Brain microvascular endothelial cell (primary cell): ENCODE measurements at regions not wholly inside any gene's neighbourhood (a gene's known extent, or its start where the extent isn't known, plus 50 kb on each side); places are given as distances from the start of the nearest gene placed in this dataset.
A peak's percentile ranks its signal among the peaks of the same experiment; 100 is the strongest.

Experiments used
- DNase-seq: peaks from one replicate; pipeline ENCODE4 v3.0.0-alpha.2; 2020
- H3K27ac ChIP-seq: fragments of 250-450 bp; sonication (Bioruptor Pico); 2 replicates; pipeline ENCODE4 v1.5.1; 2020; ENCODE audit warnings: mild to moderate bottlenecking, moderate library complexity
- H3K27me3 ChIP-seq: fragments of 250-450 bp; sonication (Bioruptor Pico); replicated peaks from 2 replicates; pipeline ENCODE4 v1.5.1; 2020; ENCODE audit warnings: mild to moderate bottlenecking
- H3K36me3 ChIP-seq: fragments of 250-450 bp; sonication (Bioruptor Pico); replicated peaks from 2 replicates; pipeline ENCODE4 v1.5.1; 2020; ENCODE audit warnings: mild to moderate bottlenecking
- H3K4me3 ChIP-seq: 2 replicates; pipeline ENCODE4 v1.5.1; 2011; ENCODE audit warnings: low read depth, mild to moderate bottlenecking, control low read depth, low read length, moderate library complexity
- CTCF ChIP-seq: IDR thresholded peaks from 2 replicates; pipeline ENCODE4 v1.5.1; 2011; ENCODE audit warnings: low read depth, mild to moderate bottlenecking, moderate library complexity, low read length, control low read depth, inconsistent platforms; ENCODE audit errors: missing control alignments
- in situ Hi-C: cut with HindIII; loops from 2 replicates; pipeline ENCODE4 v1.10.0; 2017; ENCODE audit warnings: low sequenced_read_pairs, low pct_ligation_motif_present

- no peak for DNase-seq
These were observed 102.8 kb upstream of the NOCT start for GRCh38 chr4:138912704-138913340.

GRCh38 chr4:138911909-138912703 lies 103.5 kb upstream of the NOCT start:
- no peak for DNase-seq
- Histone ChIP-seq H3K27me3 (no peaks in the 10 kb centered on the region), H3K27ac (no peak overlapping the region), H3K4me3 (no peak overlapping the region), H3K36me3 (no peaks in the 10 kb centered on the region)
- in situ Hi-C loops = no loop called here
- TF ChIP-seq CTCF = no peak

More at GRCh38 chr4:138912704-138913340, 102.8 kb upstream of the NOCT start:
- no peak for TF ChIP-seq CTCF
- Histone ChIP-seq H3K27ac (no peak overlapping the region), H3K4me3 (no peak overlapping the region), H3K27me3 (no peaks in the 10 kb centered on the region), H3K36me3 (no peaks in the 10 kb centered on the region)
- in situ Hi-C loops = no loop called here

- DNase-seq = peak; percentile 93
These were observed 104.7 kb upstream of the NOCT start for GRCh38 chr4:138910914-138911336.

GRCh38 chr4:138910195-138910913 lies 105.2 kb upstream of the NOCT start:
- TF ChIP-seq CTCF = no peak
- Histone ChIP-seq H3K4me3 (no peak overlapping the region), H3K27me3 (no peaks in the 10 kb centered on the region), H3K27ac (peak overlapping the region; percentile 49), H3K36me3 (no peaks in the 10 kb centered on the region)
- peak; percentile 36 for DNase-seq
- in situ Hi-C loops = no loop called here

More at GRCh38 chr4:138910914-138911336, 104.7 kb upstream of the NOCT start:
- TF ChIP-seq CTCF = no peak
- Histone ChIP-seq H3K36me3 (no peaks in the 10 kb centered on the region), H3K4me3 (no peak overlapping the region), H3K27me3 (no peaks in the 10 kb centered on the region), H3K27ac (peak overlapping the region; percentile 49)
- in situ Hi-C loops = no loop called here

- DNase-seq = no peak
- Histone ChIP-seq H3K36me3 (no peaks in the 10 kb centered on the region), H3K27me3 (no peaks in the 10 kb centered on the region), H3K4me3 (no peak overlapping the region), H3K27ac (no peak overlapping the region)
- TF ChIP-seq CTCF = no peak
- in situ Hi-C loops = no loop called here
These were observed 106.0 kb upstream of the NOCT start for GRCh38 chr4:138909587-138909986.
